T-helper 2 cell treated with Interferon-gamma antibody and Interleukin-4, amounts not matched to agents 5 μg/mL and 100 μg/mL, for 36 hours (primary cell): ENCODE measurements at regions not wholly inside any gene's neighbourhood (a gene's known extent, or its start where the extent isn't known, plus 50 kb on each side); places are given as distances from the start of the nearest gene placed in this dataset.
"Not testable (repeated sequence)": the region's sequence is repeated elsewhere in the genome, so short reads cannot be mapped to it uniquely, and the experiment has no call there.

Experiments
- DNase-seq: peaks from one replicate; pipeline ENCODE4 v3.0.0; 2021; ENCODE audit warnings: low spot score
- H3K27ac Mint-ChIP-seq: one replicate; pipeline ENCODE4 v1.8.0; 2021; ENCODE audit warnings: mild to moderate bottlenecking, mixed read lengths
- H3K27me3 Mint-ChIP-seq: one replicate; pipeline ENCODE4 v1.8.0; 2021; ENCODE audit warnings: low read depth, mixed read lengths
- H3K36me3 Mint-ChIP-seq: one replicate; pipeline ENCODE4 v1.8.0; 2021; ENCODE audit warnings: low read depth, mixed read lengths
- H3K4me1 Mint-ChIP-seq: one replicate; pipeline ENCODE4 v1.8.0; 2021; ENCODE audit warnings: low read depth, mixed read lengths
- H3K4me3 Mint-ChIP-seq: one replicate; pipeline ENCODE4 v1.8.0; 2022; ENCODE audit warnings: mild to moderate bottlenecking, moderate library complexity, mixed read lengths
- H3K9me3 Mint-ChIP-seq: one replicate; pipeline ENCODE4 v1.8.0; 2021; ENCODE audit warnings: mixed read lengths

GRCh38 chr17:77523540-77523939 is 382.8 kb downstream of the SEC14L1 start:
- Mint-ChIP-seq H3K27me3 (peaks cover 24% of the 10 kb centered on the region), H3K4me3 (no peak overlapping the region), H3K9me3 (no peaks in the 10 kb centered on the region), H3K36me3 (no peaks in the 10 kb centered on the region), H3K4me1 (peaks cover 5% of the 10 kb centered on the region), H3K27ac (no peak overlapping the region)
- DNase-seq, result no peak

- Mint-ChIP-seq H3K27me3 (peaks cover 36% of the 10 kb centered on the region), H3K9me3 (no peaks in the 10 kb centered on the region), H3K4me3 (no peak overlapping the region), H3K36me3 (no peaks in the 10 kb centered on the region), H3K4me1 (peaks cover 5% of the 10 kb centered on the region), H3K27ac (no peak overlapping the region)
- no peak for DNase-seq
Measured at GRCh38 chr17:77526259-77526711, 385.5 kb downstream of the SEC14L1 start.

GRCh38 chr17:77526728-77527350 is 386.1 kb downstream of the SEC14L1 start:
- Mint-ChIP-seq H3K36me3 (no peaks in the 10 kb centered on the region), H3K27me3 (peaks cover 36% of the 10 kb centered on the region)
- no peak for DNase-seq

GRCh38 chr17:77527409-77527808 is 386.6 kb downstream of the SEC14L1 start:
- peaks cover 5% of the 10 kb centered on the region for H3K4me1 Mint-ChIP-seq

More at GRCh38 chr17:77526728-77527350, 386.1 kb downstream of the SEC14L1 start:
- no peak overlapping the region for H3K27ac Mint-ChIP-seq
- H3K9me3 Mint-ChIP-seq, result no peaks in the 10 kb centered on the region
- peaks cover 5% of the 10 kb centered on the region for H3K4me1 Mint-ChIP-seq
- H3K4me3 Mint-ChIP-seq, result no peak overlapping the region

GRCh38 chr17:77527836-77528505 is 387.2 kb downstream of the SEC14L1 start:
- Mint-ChIP-seq H3K9me3 (no peaks in the 10 kb centered on the region), H3K4me3 (peak overlapping the region; percentile 51), H3K4me1 (peaks cover 5% of the 10 kb centered on the region), H3K27me3 (peaks cover 36% of the 10 kb centered on the region), H3K27ac (no peak overlapping the region), H3K36me3 (no peaks in the 10 kb centered on the region)
- DNase-seq, result no peak

More at GRCh38 chr17:77527409-77527808, 386.6 kb downstream of the SEC14L1 start:
- peaks cover 36% of the 10 kb centered on the region for H3K27me3 Mint-ChIP-seq
- H3K36me3 Mint-ChIP-seq, result no peaks in the 10 kb centered on the region
- no peaks in the 10 kb centered on the region for H3K9me3 Mint-ChIP-seq
- DNase-seq, result no peak
- H3K4me3 Mint-ChIP-seq, result peak overlapping the region; percentile 51
- no peak overlapping the region for H3K27ac Mint-ChIP-seq

- no peak overlapping the region for H3K27ac Mint-ChIP-seq
- peaks cover 5% of the 10 kb centered on the region for H3K4me1 Mint-ChIP-seq
- DNase-seq, result peak; percentile 11
- H3K4me3 Mint-ChIP-seq, result peak overlapping the region; percentile 52
- H3K9me3 Mint-ChIP-seq, result no peaks in the 10 kb centered on the region
- H3K27me3 Mint-ChIP-seq, result peaks cover 34% of the 10 kb centered on the region
- H3K36me3 Mint-ChIP-seq, result no peaks in the 10 kb centered on the region
Measured at GRCh38 chr17:77528516-77529327, 388.0 kb downstream of the SEC14L1 start.

- peaks cover 4% of the 10 kb centered on the region for H3K9me3 Mint-ChIP-seq
- peaks cover 5% of the 10 kb centered on the region for H3K4me1 Mint-ChIP-seq
- H3K27me3 Mint-ChIP-seq, result peaks cover 33% of the 10 kb centered on the region
- no peak overlapping the region for H3K27ac Mint-ChIP-seq
- no peak for DNase-seq
- H3K36me3 Mint-ChIP-seq, result no peaks in the 10 kb centered on the region
- H3K4me3 Mint-ChIP-seq, result peak overlapping the region; percentile 52
Measured at GRCh38 chr17:77529328-77529650, 388.5 kb downstream of the SEC14L1 start.

- no peak overlapping the region for H3K4me3 Mint-ChIP-seq
- H3K36me3 Mint-ChIP-seq, result no peaks in the 10 kb centered on the region
Measured at GRCh38 chr17:77530591-77530990, 389.8 kb downstream of the SEC14L1 start.

GRCh38 chr17:77531002-77531401 is 390.2 kb downstream of the SEC14L1 start:
- peaks cover 9% of the 10 kb centered on the region for H3K9me3 Mint-ChIP-seq
- DNase-seq, result no peak
- H3K36me3 Mint-ChIP-seq, result no peaks in the 10 kb centered on the region
- no peak overlapping the region for H3K27ac Mint-ChIP-seq
- H3K27me3 Mint-ChIP-seq, result peaks cover 24% of the 10 kb centered on the region
- no peak overlapping the region for H3K4me3 Mint-ChIP-seq
- no peaks in the 10 kb centered on the region for H3K4me1 Mint-ChIP-seq

More at GRCh38 chr17:77530591-77530990, 389.8 kb downstream of the SEC14L1 start:
- DNase-seq, result no peak
- Mint-ChIP-seq H3K27me3 (peaks cover 23% of the 10 kb centered on the region), H3K9me3 (peaks cover 9% of the 10 kb centered on the region), H3K27ac (no peak overlapping the region), H3K4me1 (no peaks in the 10 kb centered on the region)

- DNase-seq, result no peak
- Mint-ChIP-seq H3K27ac (no peak overlapping the region), H3K4me3 (no peak overlapping the region), H3K9me3 (peaks cover 9% of the 10 kb centered on the region), H3K27me3 (peaks cover 26% of the 10 kb centered on the region), H3K4me1 (no peaks in the 10 kb centered on the region), H3K36me3 (no peaks in the 10 kb centered on the region)
Measured at GRCh38 chr17:77531641-77532040, 390.9 kb downstream of the SEC14L1 start.

- not testable (repeated sequence) for DNase-seq, H3K36me3 Mint-ChIP-seq, H3K27ac Mint-ChIP-seq, H3K4me3 Mint-ChIP-seq, H3K9me3 Mint-ChIP-seq, H3K4me1 Mint-ChIP-seq
- peaks cover 28% of the 10 kb centered on the region for H3K27me3 Mint-ChIP-seq
Measured at GRCh38 chr17:77533697-77534096, 392.9 kb downstream of the SEC14L1 start.

GRCh38 chr17:77534137-77534536 is 393.4 kb downstream of the SEC14L1 start:
- Mint-ChIP-seq H3K4me3 (no peak overlapping the region), H3K9me3 (peaks cover 9% of the 10 kb centered on the region), H3K36me3 (no peaks in the 10 kb centered on the region), H3K4me1 (no peaks in the 10 kb centered on the region), H3K27ac (no peak overlapping the region), H3K27me3 (peaks cover 29% of the 10 kb centered on the region)
- no peak for DNase-seq

- Mint-ChIP-seq H3K27ac (no peak overlapping the region), H3K27me3 (peaks cover 29% of the 10 kb centered on the region), H3K36me3 (no peaks in the 10 kb centered on the region), H3K4me3 (no peak overlapping the region), H3K9me3 (peaks cover 9% of the 10 kb centered on the region), H3K4me1 (no peaks in the 10 kb centered on the region)
- no peak for DNase-seq
Measured at GRCh38 chr17:77535435-77535834, 394.7 kb downstream of the SEC14L1 start.

GRCh38 chr17:77535892-77536291 is 395.1 kb downstream of the SEC14L1 start:
- H3K9me3 Mint-ChIP-seq, result peaks cover 9% of the 10 kb centered on the region
- DNase-seq, result no peak
- H3K27ac Mint-ChIP-seq, result no peak overlapping the region
- no peak overlapping the region for H3K4me3 Mint-ChIP-seq
- no peaks in the 10 kb centered on the region for H3K36me3 Mint-ChIP-seq
- H3K4me1 Mint-ChIP-seq, result no peaks in the 10 kb centered on the region
- H3K27me3 Mint-ChIP-seq, result peaks cover 27% of the 10 kb centered on the region
